Endodermal cell (in vitro differentiated cells): ENCODE measurements at regions not wholly inside any gene's neighbourhood (a gene's known extent, or its start where the extent isn't known, plus 50 kb on each side); places are given as distances from the start of the nearest gene placed in this dataset.

Experiments
- DNase-seq: peaks from one replicate; pipeline ENCODE4 v3.0.0-alpha.2; 2017
- H3K27ac ChIP-seq: 2 replicates; pipeline ENCODE4 v1.5.1; 2013; ENCODE audit warnings: mild to moderate bottlenecking, low read depth, low read length, moderate library complexity
- H3K27me3 ChIP-seq: 2 replicates; pipeline ENCODE4 v1.6.1; 2013; ENCODE audit warnings: mild to moderate bottlenecking, low read length, moderate library complexity; ENCODE audit not compliant: insufficient read depth, control insufficient read depth, poor library complexity, severe bottlenecking
- H3K36me3 ChIP-seq: 2 replicates; pipeline ENCODE4 v1.7.0; 2013; ENCODE audit warnings: mild to moderate bottlenecking, low read length, moderate library complexity; ENCODE audit not compliant: control insufficient read depth, insufficient read depth
- H3K4me1 ChIP-seq: one replicate; pipeline ENCODE4 v1.7.0; 2013; ENCODE audit warnings: low read length; ENCODE audit not compliant: control insufficient read depth, insufficient read depth
- H3K4me3 ChIP-seq: 2 replicates; pipeline ENCODE4 v1.5.1; 2013; ENCODE audit warnings: mild to moderate bottlenecking, low read length, moderate library complexity
- H3K9ac ChIP-seq: 2 replicates; pipeline ENCODE4 v1.6.1; 2013; ENCODE audit warnings: mild to moderate bottlenecking, low read length, moderate library complexity; ENCODE audit not compliant: poor library complexity, severe bottlenecking; ENCODE audit errors: extremely low read depth
- H3K9me3 ChIP-seq: 2 replicates; pipeline ENCODE4 v1.6.1; 2013; ENCODE audit warnings: mild to moderate bottlenecking, low read length, moderate library complexity; ENCODE audit not compliant: control insufficient read depth
- H3K27ac Mint-ChIP-seq: 2 replicates; pipeline ENCODE4 v1.8.0; 2020; ENCODE audit warnings: mixed read lengths
- H3K27me3 Mint-ChIP-seq: 2 replicates; pipeline ENCODE4 v1.8.0; 2021; ENCODE audit warnings: mild to moderate bottlenecking, mixed read lengths; ENCODE audit not compliant: insufficient read depth
- H3K36me3 Mint-ChIP-seq: 2 replicates; pipeline ENCODE4 v1.8.0; 2020; ENCODE audit warnings: low read depth, mixed read lengths
- H3K4me1 Mint-ChIP-seq: 2 replicates; pipeline ENCODE4 v1.8.0; 2020; ENCODE audit warnings: mixed read lengths
- H3K4me3 Mint-ChIP-seq: 2 replicates; pipeline ENCODE4 v1.8.0; 2020; ENCODE audit warnings: mild to moderate bottlenecking, moderate library complexity, mixed read lengths
- H3K9me3 Mint-ChIP-seq: 2 replicates; pipeline ENCODE4 v1.8.0; 2020; ENCODE audit warnings: mild to moderate bottlenecking, mixed read lengths
- CTCF ChIP-seq: fragments of 200-600 bp; sonication (generic); conservative IDR thresholded peaks from 2 replicates; pipeline ENCODE4 v1.5.0; 2021; ENCODE audit warnings: antibody characterized with exemption, mild to moderate bottlenecking
- WGBS, 2 experiments: methylation state at CpG; one replicate each; pipeline versions ENCODE4 v1.1.5 to v1.1.7; 2013; ENCODE audit warnings: missing lambda C conversion rate in 2 of 2, mixed read lengths in 1 of 2; ENCODE audit not compliant: insufficient coverage in 1 of 2, insufficient read length in 1 of 2; 5-methylcytosine and 5-hydroxymethylcytosine counted together

- Histone ChIP-seq H3K9me3 (peaks cover 19% of the 10 kb centered on the region), H3K36me3 (no peaks in the 10 kb centered on the region), H3K4me1 (peaks cover 6% of the 10 kb centered on the region), H3K9ac (no peak overlapping the region), H3K27ac (no peak overlapping the region), H3K4me3 (no peak overlapping the region), H3K27me3 (no peaks in the 10 kb centered on the region)
- Mint-ChIP-seq H3K9me3 (peaks cover 20% of the 10 kb centered on the region), H3K27ac (peak overlapping the region; percentile 87), H3K4me1 (peaks cover 44% of the 10 kb centered on the region), H3K27me3 (no peaks in the 10 kb centered on the region), H3K4me3 (no peak overlapping the region), H3K36me3 (peaks cover 2% of the 10 kb centered on the region)
- DNase-seq, result no peak
- TF ChIP-seq CTCF, result no peak
- WGBS, 2 experiments, result 100% methylated on average over 1 of the region's 1 CpG; no CpG with 5 or more reads in 1 of the 2 experiments
These were observed 285.7 kb upstream of the ERCC4 start for GRCh38 chr16:13634253-13634652.

GRCh38 chr16:13634959-13635358, 285.0 kb upstream of the ERCC4 start:
- H3K27me3 Mint-ChIP-seq, result no peaks in the 10 kb centered on the region
- peaks cover 40% of the 10 kb centered on the region for H3K4me1 Mint-ChIP-seq
- peaks cover 20% of the 10 kb centered on the region for H3K9me3 Mint-ChIP-seq

GRCh38 chr16:13638218-13638617, 281.7 kb upstream of the ERCC4 start:
- H3K4me1 Mint-ChIP-seq, result peaks cover 13% of the 10 kb centered on the region
- Histone ChIP-seq H3K4me3 (no peak overlapping the region), H3K36me3 (no peaks in the 10 kb centered on the region), H3K27me3 (no peaks in the 10 kb centered on the region), H3K9me3 (peaks cover 8% of the 10 kb centered on the region), H3K27ac (no peak overlapping the region), H3K9ac (no peak overlapping the region), H3K4me1 (peaks cover 4% of the 10 kb centered on the region)
- peaks cover 20% of the 10 kb centered on the region for H3K9me3 Mint-ChIP-seq
- WGBS, 2 experiments, result 96% methylated on average over 2 of the region's 2 CpGs; no CpG with 5 or more reads in 1 of the 2 experiments
- no peak for TF ChIP-seq CTCF
- H3K27ac Mint-ChIP-seq, result no peak overlapping the region
- DNase-seq, result no peak
- no peaks in the 10 kb centered on the region for H3K27me3 Mint-ChIP-seq
- no peak overlapping the region for H3K4me3 Mint-ChIP-seq
- peaks cover 2% of the 10 kb centered on the region for H3K36me3 Mint-ChIP-seq

More at GRCh38 chr16:13634959-13635358, 285.0 kb upstream of the ERCC4 start:
- H3K4me3 Mint-ChIP-seq, result no peak overlapping the region
- WGBS, 2 experiments, result 94 to 95% methylated on average over 6 of the region's 6 CpGs
- Histone ChIP-seq H3K4me3 (no peak overlapping the region), H3K9me3 (peaks cover 19% of the 10 kb centered on the region), H3K36me3 (no peaks in the 10 kb centered on the region), H3K27me3 (no peaks in the 10 kb centered on the region), H3K4me1 (peaks cover 6% of the 10 kb centered on the region), H3K27ac (no peak overlapping the region), H3K9ac (no peak overlapping the region)
- DNase-seq, result no peak
- peaks cover 2% of the 10 kb centered on the region for H3K36me3 Mint-ChIP-seq
- no peak for TF ChIP-seq CTCF
- peak overlapping the region; percentile 56 for H3K27ac Mint-ChIP-seq
